ENCODE measurements at regions not wholly inside any gene's neighbourhood (a gene's known extent, or its start where the extent isn't known, plus 50 kb on each side); places are given as distances from the start of the nearest gene placed in this dataset.

- DNase-seq (ENCODE audit: low read depth) = no peak
- ChIA-PET POLR2A (no interaction called here), CTCF (no interaction called here)
- Histone ChIP-seq H3K27me3 (ENCODE audit: control insufficient read depth, insufficient read depth, low read length) (peaks cover 1% of the 10 kb centered on the region; the same call in 1 of the 2 replicates), H3K36me3 (ENCODE audit: control insufficient read depth, insufficient read depth, low read length) (no peaks in the 10 kb centered on the region), H3K4me3 (ENCODE audit: low read depth, low read length) (no peak overlapping the region)
- TF ChIP-seq, protein P1, sequence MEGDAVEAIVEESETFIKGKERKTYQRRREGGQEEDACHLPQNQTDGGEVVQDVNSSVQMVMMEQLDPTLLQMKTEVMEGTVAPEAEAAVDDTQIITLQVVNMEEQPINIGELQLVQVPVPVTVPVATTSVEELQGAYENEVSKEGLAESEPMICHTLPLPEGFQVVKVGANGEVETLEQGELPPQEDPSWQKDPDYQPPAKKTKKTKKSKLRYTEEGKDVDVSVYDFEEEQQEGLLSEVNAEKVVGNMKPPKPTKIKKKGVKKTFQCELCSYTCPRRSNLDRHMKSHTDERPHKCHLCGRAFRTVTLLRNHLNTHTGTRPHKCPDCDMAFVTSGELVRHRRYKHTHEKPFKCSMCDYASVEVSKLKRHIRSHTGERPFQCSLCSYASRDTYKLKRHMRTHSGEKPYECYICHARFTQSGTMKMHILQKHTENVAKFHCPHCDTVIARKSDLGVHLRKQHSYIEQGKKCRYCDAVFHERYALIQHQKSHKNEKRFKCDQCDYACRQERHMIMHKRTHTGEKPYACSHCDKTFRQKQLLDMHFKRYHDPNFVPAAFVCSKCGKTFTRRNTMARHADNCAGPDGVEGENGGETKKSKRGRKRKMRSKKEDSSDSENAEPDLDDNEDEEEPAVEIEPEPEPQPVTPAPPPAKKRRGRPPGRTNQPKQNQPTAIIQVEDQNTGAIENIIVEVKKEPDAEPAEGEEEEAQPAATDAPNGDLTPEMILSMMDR (IDR thresholded peaks at IDR 0.05; ENCODE audit: insufficient read depth, low read depth, low read length) = no peak
Observed at GRCh38 chr6:84560436-84561390, 203.7 kb downstream of the TBX18 start.

GRCh38 chr6:84556541-84557335, 207.7 kb downstream of the TBX18 start:
- ChIA-PET POLR2A (interaction anchor here (0.5 kb wide), 1 partner anchor 87 kb away, joined by 3 read pairs; no protein-coding TSS in a partner anchor), CTCF (no interaction called here)
- DNase-seq (ENCODE audit: low read depth) = no peak
- H3K4me3 ChIP-seq (ENCODE audit: low read depth, low read length) = no peak overlapping the region
- no peaks in the 10 kb centered on the region for H3K36me3 ChIP-seq (ENCODE audit: control insufficient read depth, insufficient read depth, low read length)
- H3K27me3 ChIP-seq (ENCODE audit: control insufficient read depth, insufficient read depth, low read length) = no peaks in the 10 kb centered on the region
- TF ChIP-seq, protein P1 (IDR thresholded peaks at IDR 0.05; ENCODE audit: insufficient read depth, low read depth, low read length) = no peak

GRCh38 chr6:84554706-84555105, 209.7 kb downstream of the TBX18 start:
- TF ChIP-seq, protein P1 (IDR thresholded peaks at IDR 0.05; ENCODE audit: insufficient read depth, low read depth, low read length) = no peak
- ChIA-PET POLR2A (no interaction called here), CTCF (interaction anchor here (1.1 kb wide), 1 partner anchor 133 kb away, joined by 3 read pairs; no protein-coding TSS in a partner anchor)
- H3K27me3 ChIP-seq (ENCODE audit: control insufficient read depth, insufficient read depth, low read length) = no peaks in the 10 kb centered on the region
- no peaks in the 10 kb centered on the region for H3K36me3 ChIP-seq (ENCODE audit: control insufficient read depth, insufficient read depth, low read length)
- H3K4me3 ChIP-seq (ENCODE audit: low read depth, low read length) = no peak overlapping the region
- DNase-seq (ENCODE audit: low read depth) = no peak

GRCh38 chr6:84554074-84554473, 210.3 kb downstream of the TBX18 start:
- TF ChIP-seq, protein P1 (IDR thresholded peaks at IDR 0.05; ENCODE audit: insufficient read depth, low read depth, low read length) = no peak
- Histone ChIP-seq H3K36me3 (ENCODE audit: control insufficient read depth, insufficient read depth, low read length) (no peaks in the 10 kb centered on the region), H3K27me3 (ENCODE audit: control insufficient read depth, insufficient read depth, low read length) (no peaks in the 10 kb centered on the region), H3K4me3 (ENCODE audit: low read depth, low read length) (no peak overlapping the region)
- ChIA-PET POLR2A (no interaction called here), CTCF (interaction anchor here (1.0 to 1.1 kb wide), 2 partner anchors 16 to 132 kb away, joined by 3 read pairs; no protein-coding TSS in a partner anchor)
- no peak for DNase-seq (ENCODE audit: low read depth)

- no peak overlapping the region for H3K4me3 ChIP-seq (ENCODE audit: low read depth, low read length)
- POLR2A ChIA-PET = no interaction called here
- no peak for DNase-seq (ENCODE audit: low read depth)
- no peaks in the 10 kb centered on the region for H3K27me3 ChIP-seq (ENCODE audit: control insufficient read depth, insufficient read depth, low read length)
- CTCF ChIA-PET = interaction anchor here (1.0 kb wide), 1 partner anchor 16 kb away, joined by 3 read pairs; no protein-coding TSS in a partner anchor
- TF ChIP-seq, protein P1 (IDR thresholded peaks at IDR 0.05; ENCODE audit: insufficient read depth, low read depth, low read length) = no peak
- H3K36me3 ChIP-seq (ENCODE audit: control insufficient read depth, insufficient read depth, low read length) = no peaks in the 10 kb centered on the region
Observed at GRCh38 chr6:84553527-84553926, 210.9 kb downstream of the TBX18 start.

Data from BJ (cell line).